ENCODE measurements at regions not wholly inside any gene's neighbourhood (a gene's known extent, or its start where the extent isn't known, plus 50 kb on each side); places are given as distances from the start of the nearest gene placed in this dataset.
A peak's percentile ranks its signal among the peaks of the same experiment; 100 is the strongest.
"Not testable (repeated sequence)": the region's sequence is repeated elsewhere in the genome, so short reads cannot be mapped to it uniquely, and the experiment has no call there.

DNA sequence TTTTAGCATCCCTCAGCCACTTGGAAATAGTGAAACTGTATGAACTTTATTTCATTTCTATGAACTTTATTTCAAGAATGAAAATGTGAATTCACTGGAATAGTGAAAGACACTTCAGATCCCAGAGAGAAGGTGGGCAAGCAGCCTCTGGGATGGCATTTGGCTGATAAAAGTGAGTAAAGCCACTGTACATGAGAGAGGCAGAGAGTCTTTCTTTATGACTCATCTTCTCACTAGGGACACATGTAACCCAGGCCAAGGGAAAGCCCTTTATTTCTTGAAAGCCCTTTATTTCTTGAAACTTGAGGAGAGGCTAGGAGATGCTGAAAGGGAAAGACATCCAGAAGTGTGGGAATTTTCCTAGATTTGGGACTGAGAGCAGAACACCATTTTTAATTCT, 148.9 kb upstream of the SMIM30 start:
- Histone ChIP-seq H3K27ac (ENCODE audit: low read depth, low read length) (no peak overlapping the region), H3K27me3 (ENCODE audit: insufficient read depth, low read length) (no peaks in the 10 kb centered on the region), H3K9me3 (ENCODE audit: control insufficient read depth in 1 of 2, low read length in 2 of 2) (peaks cover 0 to 7% of the 10 kb centered on the region in 2 donors), H3K4me3 (ENCODE audit: low read length in 2 of 2) (no peak overlapping the region), H3K4me1 (ENCODE audit: insufficient read depth, low read length) (no peaks in the 10 kb centered on the region), H3K36me3 (ENCODE audit: insufficient read depth, low read length) (no peaks in the 10 kb centered on the region)
- ChIA-PET CTCF (ENCODE audit: partially characterized antibody) (no interaction called here), POLR2A (ENCODE audit: partially characterized antibody) (no interaction called here)
- Mint-ChIP-seq H3K27me3 (no peaks in the 10 kb centered on the region), H3K9me3 (peaks cover 2 to 38% (median 19%) of the 10 kb centered on the region in 8 donors), H3K4me3 (no peak overlapping the region), H3K27ac (no peak overlapping the region), H3K4me1 (no peaks in the 10 kb centered on the region), H3K36me3 (no peaks in the 10 kb centered on the region)
- DNase-seq = no peak
- intact Hi-C loops (cut with micrococcal nuclease) = no loop called here

DNA sequence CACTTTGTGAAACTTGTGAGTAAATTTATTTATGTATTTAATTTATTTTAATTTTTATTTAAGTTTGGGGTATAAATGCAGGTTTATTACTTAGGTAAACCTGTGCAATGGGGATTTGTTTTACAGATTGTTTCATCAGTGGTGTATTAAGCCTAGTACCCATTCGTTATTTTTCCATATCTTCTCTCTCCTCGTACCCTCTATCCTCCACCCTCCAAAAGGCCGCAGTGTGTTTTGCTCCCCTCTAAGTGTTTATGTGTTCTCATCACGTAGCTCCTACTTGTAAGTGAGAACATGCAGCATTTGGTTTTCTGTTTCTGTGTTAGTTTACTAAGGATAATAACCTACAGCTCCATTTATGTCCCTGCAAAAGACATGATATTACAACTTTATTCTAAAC, 145.4 kb upstream of the SMIM30 start:
- no peak overlapping the region for H3K4me3 Mint-ChIP-seq
- H3K27me3 ChIP-seq (ENCODE audit: insufficient read depth, low read length) = no peaks in the 10 kb centered on the region

DNA sequence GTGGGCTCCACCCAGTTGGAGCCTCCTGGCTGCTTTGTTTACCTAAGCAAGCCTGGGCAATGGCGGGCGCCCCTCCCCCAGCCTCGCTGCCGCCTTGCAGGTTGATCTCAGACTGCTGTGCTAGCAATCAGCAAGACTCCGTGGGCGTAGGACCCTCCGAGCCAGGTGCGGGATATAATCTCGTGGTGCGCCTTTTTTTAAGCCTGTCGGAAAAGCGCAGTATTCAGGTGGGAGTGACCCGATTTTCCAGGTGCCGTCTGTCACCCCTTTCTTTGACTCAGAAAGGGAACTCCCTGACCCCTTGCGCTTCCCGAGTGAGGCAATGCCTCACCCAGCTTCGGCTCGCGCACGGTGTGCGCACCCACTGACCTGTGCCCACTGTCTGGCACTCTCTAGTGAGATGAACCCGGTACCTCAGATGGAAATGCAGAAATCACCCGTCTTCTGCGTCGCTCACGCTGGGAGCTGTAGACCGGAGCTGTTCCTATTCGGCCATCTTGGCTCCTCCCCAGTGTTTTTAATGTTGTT, 144.9 kb upstream of the SMIM30 start:
- H3K36me3 ChIP-seq (ENCODE audit: insufficient read depth, low read length); H3K4me3 ChIP-seq (ENCODE audit: low read length in 2 of 2); H3K9me3 ChIP-seq (ENCODE audit: control insufficient read depth in 1 of 2, low read length in 2 of 2); H3K27me3 ChIP-seq (ENCODE audit: insufficient read depth, low read length); H3K27ac Mint-ChIP-seq; H3K4me1 ChIP-seq (ENCODE audit: insufficient read depth, low read length); intact Hi-C loops (cut with micrococcal nuclease); H3K27me3 Mint-ChIP-seq; POLR2A ChIA-PET (ENCODE audit: partially characterized antibody); H3K4me1 Mint-ChIP-seq; H3K4me3 Mint-ChIP-seq; H3K9me3 Mint-ChIP-seq; DNase-seq; H3K27ac ChIP-seq (ENCODE audit: low read depth, low read length); CTCF ChIA-PET (ENCODE audit: partially characterized antibody); H3K36me3 Mint-ChIP-seq: not testable (repeated sequence)

More for the DNA sequence above, 145.4 kb upstream of the SMIM30 start:
- Mint-ChIP-seq H3K27ac (no peak overlapping the region), H3K36me3 (no peaks in the 10 kb centered on the region), H3K9me3 (peaks cover under 1 to 7% (median 5%) of the 10 kb centered on the region in 8 donors), H3K27me3 (no peaks in the 10 kb centered on the region), H3K4me1 (no peaks in the 10 kb centered on the region)
- Histone ChIP-seq H3K27ac (ENCODE audit: low read depth, low read length) (no peak overlapping the region), H3K36me3 (ENCODE audit: insufficient read depth, low read length) (no peaks in the 10 kb centered on the region), H3K4me1 (ENCODE audit: insufficient read depth, low read length) (no peaks in the 10 kb centered on the region), H3K9me3 (ENCODE audit: control insufficient read depth in 1 of 2, low read length in 2 of 2) (no peaks in the 10 kb centered on the region), H3K4me3 (ENCODE audit: low read length in 2 of 2) (no peak overlapping the region)
- no peak for DNase-seq
- CTCF ChIA-PET (ENCODE audit: partially characterized antibody) = no interaction called here
- POLR2A ChIA-PET (ENCODE audit: partially characterized antibody) = no interaction called here
- intact Hi-C loops (cut with micrococcal nuclease) = no loop called here

DNA sequence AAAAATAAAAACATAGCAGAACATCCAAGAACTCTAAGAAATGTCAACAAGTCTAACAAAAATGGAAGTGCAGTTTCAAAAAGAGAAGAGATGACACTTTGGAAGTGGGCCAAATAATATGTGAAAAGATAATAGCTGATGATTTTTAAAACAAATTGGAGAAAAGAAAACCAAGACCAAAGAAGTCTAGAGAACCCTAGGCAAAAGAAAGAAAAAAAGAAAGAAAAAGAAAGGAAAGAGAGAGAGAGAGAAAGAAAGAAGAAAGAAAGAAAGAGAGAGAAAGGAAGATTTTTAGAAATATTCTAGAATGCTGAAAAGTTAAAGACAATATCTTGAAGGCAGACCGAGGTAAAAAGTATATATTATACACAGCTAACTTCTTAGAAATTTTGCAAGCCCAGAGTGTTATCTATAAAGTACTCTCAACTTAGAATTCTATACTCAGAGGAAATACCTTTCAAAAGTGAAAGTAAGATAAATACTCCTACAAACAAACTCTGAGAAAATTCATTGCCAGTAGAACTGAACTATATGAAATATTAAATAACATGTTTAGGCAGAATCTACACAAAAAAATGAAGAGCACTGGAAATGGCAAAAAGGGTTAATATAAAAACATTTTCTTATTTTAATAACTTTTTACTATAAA, 138.7 kb upstream of the SMIM30 start:
- Histone ChIP-seq H3K4me1 (ENCODE audit: insufficient read depth, low read length) (no peaks in the 10 kb centered on the region), H3K27ac (ENCODE audit: low read depth, low read length) (no peak overlapping the region), H3K9me3 (ENCODE audit: control insufficient read depth in 1 of 2, low read length in 2 of 2) (no peaks in the 10 kb centered on the region), H3K4me3 (ENCODE audit: low read length in 2 of 2) (no peak overlapping the region), H3K36me3 (ENCODE audit: insufficient read depth, low read length) (no peaks in the 10 kb centered on the region), H3K27me3 (ENCODE audit: insufficient read depth, low read length) (no peaks in the 10 kb centered on the region)
- peak overlapping the region in 1 of 7 donors; percentile 25 for H3K27ac Mint-ChIP-seq
- ChIA-PET CTCF (ENCODE audit: partially characterized antibody) (no interaction called here), POLR2A (ENCODE audit: partially characterized antibody) (no interaction called here)
- peaks cover 0 to 10% (median 0%) of the 10 kb centered on the region in 8 donors for H3K9me3 Mint-ChIP-seq
- H3K4me1 Mint-ChIP-seq = no peaks in the 10 kb centered on the region
- no peaks in the 10 kb centered on the region for H3K27me3 Mint-ChIP-seq
- DNase-seq = no peak
- H3K4me3 Mint-ChIP-seq = peak overlapping the region in 1 of 8 donors; percentile 35
- H3K36me3 Mint-ChIP-seq = no peaks in the 10 kb centered on the region
- intact Hi-C loops (cut with micrococcal nuclease) = no loop called here

DNA sequence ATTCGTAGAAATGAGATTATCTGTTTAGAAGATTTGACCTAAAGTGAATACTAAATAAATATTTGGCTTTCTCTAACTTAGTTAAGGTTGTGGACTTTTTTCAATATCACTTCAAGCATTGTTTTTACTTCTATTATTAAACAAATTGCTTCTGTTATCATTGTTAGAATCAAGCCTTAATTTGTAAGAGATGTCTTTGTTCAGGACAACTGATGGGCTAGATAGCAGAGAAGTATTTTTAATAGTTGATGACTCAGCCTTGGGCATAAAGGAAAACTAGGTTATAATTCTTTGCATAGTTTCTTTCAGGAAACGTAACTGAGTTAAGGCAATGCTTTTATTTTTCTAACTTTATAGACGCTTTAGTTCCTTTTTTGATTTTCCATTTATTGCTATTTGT, 128.8 kb upstream of the SMIM30 start:
- ChIA-PET POLR2A (ENCODE audit: partially characterized antibody) (no interaction called here), CTCF (ENCODE audit: partially characterized antibody) (no interaction called here)
- H3K27me3 ChIP-seq (ENCODE audit: insufficient read depth, low read length) = no peaks in the 10 kb centered on the region
- H3K27ac ChIP-seq (ENCODE audit: low read depth, low read length) = no peak overlapping the region
- Mint-ChIP-seq H3K27ac (no peak overlapping the region), H3K4me3 (no peak overlapping the region), H3K36me3 (no peaks in the 10 kb centered on the region), H3K4me1 (no peaks in the 10 kb centered on the region), H3K9me3 (peaks cover 0 to 8% (median 4%) of the 10 kb centered on the region in 8 donors), H3K27me3 (peaks cover 1% of the 10 kb centered on the region in 2 donors)
- no peaks in the 10 kb centered on the region for H3K9me3 ChIP-seq (ENCODE audit: control insufficient read depth in 1 of 2, low read length in 2 of 2)
- no peak for DNase-seq
- intact Hi-C loops (cut with micrococcal nuclease) = no loop called here
- H3K4me3 ChIP-seq (ENCODE audit: low read length in 2 of 2) = no peak overlapping the region
- H3K36me3 ChIP-seq (ENCODE audit: insufficient read depth, low read length) = no peaks in the 10 kb centered on the region
- no peaks in the 10 kb centered on the region for H3K4me1 ChIP-seq (ENCODE audit: insufficient read depth, low read length)

DNA sequence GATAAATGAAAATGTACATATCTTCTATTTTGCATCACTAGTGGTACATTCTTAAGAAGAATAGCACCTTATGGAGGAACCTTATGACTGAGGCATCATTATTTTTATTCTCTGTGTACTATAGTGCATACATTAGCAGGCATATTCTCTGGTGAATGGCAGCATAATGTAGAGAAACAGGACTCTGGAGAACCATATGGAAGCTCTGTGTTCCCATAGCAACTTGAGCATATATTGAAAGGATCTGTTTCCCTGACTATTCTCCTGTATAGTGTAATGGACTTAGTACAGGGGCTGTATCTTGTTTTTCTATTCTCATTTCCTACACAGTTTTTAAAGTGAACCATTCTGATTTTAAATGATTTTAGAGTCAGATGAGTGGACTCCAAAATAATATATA, 128.4 kb upstream of the SMIM30 start:
- Mint-ChIP-seq H3K27me3 (peaks cover 1% of the 10 kb centered on the region in 2 donors), H3K27ac (no peak overlapping the region), H3K9me3 (peaks cover 0 to 8% (median 4%) of the 10 kb centered on the region in 8 donors), H3K4me1 (no peaks in the 10 kb centered on the region), H3K36me3 (no peaks in the 10 kb centered on the region), H3K4me3 (no peak overlapping the region)
- DNase-seq = no peak
- ChIA-PET CTCF (ENCODE audit: partially characterized antibody) (no interaction called here), POLR2A (ENCODE audit: partially characterized antibody) (no interaction called here)
- no peaks in the 10 kb centered on the region for H3K36me3 ChIP-seq (ENCODE audit: insufficient read depth, low read length)
- no peaks in the 10 kb centered on the region for H3K9me3 ChIP-seq (ENCODE audit: control insufficient read depth in 1 of 2, low read length in 2 of 2)
- H3K4me3 ChIP-seq (ENCODE audit: low read length in 2 of 2) = no peak overlapping the region
- no peak overlapping the region for H3K27ac ChIP-seq (ENCODE audit: low read depth, low read length)
- no peaks in the 10 kb centered on the region for H3K4me1 ChIP-seq (ENCODE audit: insufficient read depth, low read length)
- H3K27me3 ChIP-seq (ENCODE audit: insufficient read depth, low read length) = no peaks in the 10 kb centered on the region
- intact Hi-C loops (cut with micrococcal nuclease) = no loop called here

DNA sequence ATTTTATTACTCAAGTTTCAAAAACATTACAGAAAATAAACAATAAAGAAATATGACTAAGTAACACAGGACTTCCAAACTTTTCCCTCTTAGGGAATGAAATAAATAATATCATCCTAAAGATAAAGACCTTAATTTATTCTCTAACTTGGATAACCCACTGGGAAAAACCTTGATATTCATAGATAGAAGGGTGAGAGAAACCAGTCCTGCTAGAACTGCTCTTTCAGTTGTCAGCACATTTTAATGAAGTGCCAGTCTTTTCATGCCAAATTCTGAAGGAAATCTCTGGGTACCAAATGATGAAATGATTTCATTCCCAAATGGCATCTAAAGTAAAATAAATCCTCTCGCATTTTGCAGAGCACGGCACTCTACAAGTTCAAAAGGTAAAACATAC, 114.5 kb upstream of the SMIM30 start:
- no peaks in the 10 kb centered on the region for H3K27me3 ChIP-seq (ENCODE audit: insufficient read depth, low read length)
- H3K4me3 Mint-ChIP-seq = no peak overlapping the region
- H3K27me3 Mint-ChIP-seq = peaks cover 0 to 3% of the 10 kb centered on the region in 2 donors
- intact Hi-C loops (cut with micrococcal nuclease) = no loop called here
- no peak overlapping the region for H3K27ac Mint-ChIP-seq
- ChIA-PET POLR2A (ENCODE audit: partially characterized antibody) (no interaction called here), CTCF (ENCODE audit: partially characterized antibody) (no interaction called here)
- no peak for DNase-seq
- no peaks in the 10 kb centered on the region for H3K36me3 Mint-ChIP-seq
- no peaks in the 10 kb centered on the region for H3K36me3 ChIP-seq (ENCODE audit: insufficient read depth, low read length)
- H3K9me3 Mint-ChIP-seq = peaks cover 0 to 7% (median 2%) of the 10 kb centered on the region in 8 donors
- no peak overlapping the region for H3K4me3 ChIP-seq (ENCODE audit: low read length in 2 of 2)
- no peak overlapping the region for H3K27ac ChIP-seq (ENCODE audit: low read depth, low read length)
- H3K4me1 Mint-ChIP-seq = no peaks in the 10 kb centered on the region
- no peaks in the 10 kb centered on the region for H3K9me3 ChIP-seq (ENCODE audit: control insufficient read depth in 1 of 2, low read length in 2 of 2)
- H3K4me1 ChIP-seq (ENCODE audit: insufficient read depth, low read length) = no peaks in the 10 kb centered on the region

DNA sequence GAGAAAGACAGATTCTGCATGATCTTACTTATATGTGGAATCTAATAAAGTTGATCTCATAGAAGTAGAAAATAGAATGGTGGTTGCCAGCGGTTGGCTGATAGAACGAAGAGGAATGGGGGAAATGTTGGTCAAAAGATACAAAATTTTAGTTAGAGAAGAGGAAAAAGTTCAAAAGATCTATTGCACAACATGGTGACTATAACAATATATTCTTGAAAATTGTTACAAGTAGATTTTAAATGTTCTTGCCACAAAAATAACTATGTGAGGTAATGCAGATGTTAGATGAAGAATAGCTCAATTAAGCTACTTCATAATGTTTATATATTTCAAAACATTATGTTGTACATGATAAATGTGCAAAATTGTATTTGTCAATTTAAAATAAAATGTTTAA, 112.3 kb upstream of the SMIM30 start:
- Mint-ChIP-seq H3K9me3 (peaks cover 0 to 9% (median 5%) of the 10 kb centered on the region in 8 donors), H3K4me3 (no peak overlapping the region), H3K4me1 (no peaks in the 10 kb centered on the region), H3K36me3 (no peaks in the 10 kb centered on the region), H3K27ac (no peak overlapping the region), H3K27me3 (peaks cover 0 to 3% of the 10 kb centered on the region in 2 donors)
- Histone ChIP-seq H3K27me3 (ENCODE audit: insufficient read depth, low read length) (no peaks in the 10 kb centered on the region), H3K4me3 (ENCODE audit: low read length in 2 of 2) (no peak overlapping the region), H3K36me3 (ENCODE audit: insufficient read depth, low read length) (no peaks in the 10 kb centered on the region), H3K27ac (ENCODE audit: low read depth, low read length) (no peak overlapping the region), H3K9me3 (ENCODE audit: control insufficient read depth in 1 of 2, low read length in 2 of 2) (no peaks in the 10 kb centered on the region), H3K4me1 (ENCODE audit: insufficient read depth, low read length) (no peaks in the 10 kb centered on the region)
- DNase-seq = no peak
- POLR2A ChIA-PET (ENCODE audit: partially characterized antibody) = no interaction called here
- intact Hi-C loops (cut with micrococcal nuclease) = no loop called here
- CTCF ChIA-PET (ENCODE audit: partially characterized antibody) = no interaction called here

Measured in CD4-positive, alpha-beta memory T cell (primary cell).